ENCODE measurements at regions not wholly inside any gene's neighbourhood (a gene's known extent, or its start where the extent isn't known, plus 50 kb on each side); places are given as distances from the start of the nearest gene placed in this dataset.

DNA sequence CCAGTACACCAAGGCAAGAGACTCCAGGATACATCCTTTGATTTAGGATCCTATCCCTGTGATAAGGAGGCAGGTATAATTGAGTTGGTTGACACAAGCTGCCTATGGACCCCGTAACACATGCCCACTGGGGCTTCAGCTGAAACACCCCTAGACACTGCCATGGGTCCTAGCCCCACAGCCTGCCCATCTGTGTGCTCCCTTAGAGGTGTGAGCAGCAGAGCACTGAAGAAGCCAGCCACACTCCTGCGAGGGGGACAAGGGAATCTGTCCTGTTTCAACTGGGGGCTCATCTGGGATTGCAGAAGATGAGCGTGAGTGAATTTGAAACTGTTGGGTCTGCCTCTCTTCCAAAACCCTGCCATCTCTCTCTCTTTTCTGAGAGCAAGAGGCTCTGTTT, 385.9 kb upstream of the SLITRK6 start (continued):
- TF ChIP-seq, protein P1, sequence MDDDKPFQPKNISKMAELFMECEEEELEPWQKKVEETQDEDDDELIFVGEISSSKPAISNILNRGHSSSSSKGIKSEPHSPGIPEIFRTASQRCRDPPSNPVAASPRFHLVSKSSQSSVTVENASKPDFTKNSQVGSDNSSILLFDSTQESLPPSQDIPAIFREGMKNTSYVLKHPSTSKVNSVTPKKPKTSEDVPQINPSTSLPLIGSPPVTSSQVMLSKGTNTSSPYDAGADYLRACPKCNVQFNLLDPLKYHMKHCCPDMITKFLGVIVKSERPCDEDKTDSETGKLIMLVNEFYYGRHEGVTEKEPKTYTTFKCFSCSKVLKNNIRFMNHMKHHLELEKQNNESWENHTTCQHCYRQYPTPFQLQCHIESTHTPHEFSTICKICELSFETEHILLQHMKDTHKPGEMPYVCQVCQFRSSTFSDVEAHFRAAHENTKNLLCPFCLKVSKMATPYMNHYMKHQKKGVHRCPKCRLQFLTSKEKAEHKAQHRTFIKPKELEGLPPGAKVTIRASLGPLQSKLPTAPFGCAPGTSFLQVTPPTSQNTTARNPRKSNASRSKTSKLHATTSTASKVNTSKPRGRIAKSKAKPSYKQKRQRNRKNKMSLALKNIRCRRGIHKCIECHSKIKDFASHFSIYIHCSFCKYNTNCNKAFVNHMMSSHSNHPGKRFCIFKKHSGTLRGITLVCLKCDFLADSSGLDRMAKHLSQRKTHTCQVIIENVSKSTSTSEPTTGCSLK (tag by site-specific recombination; IDR thresholded peaks at IDR 0.05), result no peak
- TF ChIP-seq ZNF350 (tag by site-specific recombination; IDR thresholded peaks at IDR 0.05) (no peak), ZFHX2 (tag by site-specific recombination; conservative IDR thresholded peaks at IDR 0.05) (no peak), ZNF239 (tag by site-specific recombination; IDR thresholded peaks at IDR 0.05) (no peak), EGR2 (tag by site-specific recombination; IDR thresholded peaks at IDR 0.05; ENCODE audit: low read depth) (no peak), ZSCAN16 (tag by site-specific recombination; IDR thresholded peaks at IDR 0.05) (no peak)
- TF ChIP-seq, protein P2, sequence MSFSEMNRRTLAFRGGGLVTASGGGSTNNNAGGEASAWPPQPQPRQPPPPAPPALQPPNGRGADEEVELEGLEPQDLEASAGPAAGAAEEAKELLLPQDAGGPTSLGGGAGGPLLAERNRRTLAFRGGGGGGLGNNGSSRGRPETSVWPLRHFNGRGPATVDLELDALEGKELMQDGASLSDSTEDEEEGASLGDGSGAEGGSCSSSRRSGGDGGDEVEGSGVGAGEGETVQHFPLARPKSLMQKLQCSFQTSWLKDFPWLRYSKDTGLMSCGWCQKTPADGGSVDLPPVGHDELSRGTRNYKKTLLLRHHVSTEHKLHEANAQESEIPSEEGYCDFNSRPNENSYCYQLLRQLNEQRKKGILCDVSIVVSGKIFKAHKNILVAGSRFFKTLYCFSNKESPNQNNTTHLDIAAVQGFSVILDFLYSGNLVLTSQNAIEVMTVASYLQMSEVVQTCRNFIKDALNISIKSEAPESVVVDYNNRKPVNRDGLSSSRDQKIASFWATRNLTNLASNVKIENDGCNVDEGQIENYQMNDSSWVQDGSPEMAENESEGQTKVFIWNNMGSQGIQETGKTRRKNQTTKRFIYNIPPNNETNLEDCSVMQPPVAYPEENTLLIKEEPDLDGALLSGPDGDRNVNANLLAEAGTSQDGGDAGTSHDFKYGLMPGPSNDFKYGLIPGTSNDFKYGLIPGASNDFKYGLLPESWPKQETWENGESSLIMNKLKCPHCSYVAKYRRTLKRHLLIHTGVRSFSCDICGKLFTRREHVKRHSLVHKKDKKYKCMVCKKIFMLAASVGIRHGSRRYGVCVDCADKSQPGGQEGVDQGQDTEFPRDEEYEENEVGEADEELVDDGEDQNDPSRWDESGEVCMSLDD (tag by site-specific recombination; IDR thresholded peaks at IDR 0.05), result no peak
- TF ChIP-seq, protein P3, sequence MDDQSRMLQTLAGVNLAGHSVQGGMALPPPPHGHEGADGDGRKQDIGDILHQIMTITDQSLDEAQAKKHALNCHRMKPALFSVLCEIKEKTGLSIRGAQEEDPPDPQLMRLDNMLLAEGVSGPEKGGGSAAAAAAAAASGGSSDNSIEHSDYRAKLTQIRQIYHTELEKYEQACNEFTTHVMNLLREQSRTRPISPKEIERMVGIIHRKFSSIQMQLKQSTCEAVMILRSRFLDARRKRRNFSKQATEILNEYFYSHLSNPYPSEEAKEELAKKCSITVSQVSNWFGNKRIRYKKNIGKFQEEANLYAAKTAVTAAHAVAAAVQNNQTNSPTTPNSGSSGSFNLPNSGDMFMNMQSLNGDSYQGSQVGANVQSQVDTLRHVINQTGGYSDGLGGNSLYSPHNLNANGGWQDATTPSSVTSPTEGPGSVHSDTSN (CRISPR knock-in tag; IDR thresholded peaks at IDR 0.05), result no peak

DNA sequence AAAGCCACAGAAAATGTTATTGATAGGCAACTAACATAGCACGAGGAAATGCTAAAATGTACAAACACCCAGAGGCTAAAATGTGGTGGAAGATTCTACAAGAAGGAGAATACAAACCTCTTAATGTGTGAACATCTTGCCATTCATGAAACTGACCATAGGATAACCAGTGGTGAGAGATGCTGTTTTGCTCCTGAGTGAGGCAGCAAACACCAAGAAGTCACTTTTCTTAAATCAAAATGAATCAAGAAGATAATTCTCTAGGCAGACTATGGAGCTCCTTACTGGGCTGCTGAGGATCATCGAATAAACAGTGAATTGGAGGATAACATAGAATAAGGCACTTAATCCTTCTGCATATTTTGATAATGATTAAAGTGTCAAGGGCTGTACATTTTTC, 375.4 kb upstream of the SLITRK6 start:
- H3K9me3 ChIP-seq (ENCODE audit: control insufficient read depth, insufficient read depth, low read depth, low read length), result no peaks in the 10 kb centered on the region
- POLR2A ChIA-PET, result no interaction called here

More for the DNA sequence above, 375.4 kb upstream of the SLITRK6 start:
- Histone ChIP-seq H3K36me3 (ENCODE audit: control insufficient read depth in 2 of 2, insufficient read depth in 1 of 2, low read length in 2 of 2) (no peaks in the 10 kb centered on the region), H3K4me3 (ENCODE audit: low read depth, low read length) (no peak overlapping the region), H3K27ac (ENCODE audit: extremely low read depth, low read depth, low read length) (no peak overlapping the region), H3K4me1 (ENCODE audit: control insufficient read depth, insufficient read depth, low read length) (no peaks in the 10 kb centered on the region)
- TF ChIP-seq ZNF48 (tag by site-specific recombination; IDR thresholded peaks at IDR 0.05) (no peak), BCL11B (tag by site-specific recombination; IDR thresholded peaks at IDR 0.05; ENCODE audit: low read depth) (no peak), ZNF211 (tag by site-specific recombination; IDR thresholded peaks at IDR 0.05; ENCODE audit: low read depth) (no peak), ZNF664 (tag by site-specific recombination; IDR thresholded peaks at IDR 0.05) (no peak), ZNF843 (tag by site-specific recombination; IDR thresholded peaks at IDR 0.05) (no peak), ZNF610 (tag by site-specific recombination; IDR thresholded peaks at IDR 0.05; ENCODE audit: borderline replicate concordance) (no peak), SALL2 (tag by site-specific recombination; IDR thresholded peaks at IDR 0.05; ENCODE audit: borderline replicate concordance) (no peak), ZFP69B (tag by site-specific recombination; IDR thresholded peaks at IDR 0.05) (no peak), SCRT1 (tag by site-specific recombination; IDR thresholded peaks at IDR 0.05; ENCODE audit: borderline replicate concordance) (no peak), ZXDB (tag by site-specific recombination; IDR thresholded peaks at IDR 0.05) (no peak), ZNF169 (tag by site-specific recombination; IDR thresholded peaks at IDR 0.05) (no peak), ZNF433 (tag by site-specific recombination; IDR thresholded peaks at IDR 0.05; ENCODE audit: low read depth) (no peak), ZBTB48 (tag by site-specific recombination; IDR thresholded peaks at IDR 0.05) (no peak), SETDB1 (IDR thresholded peaks at IDR 0.05; ENCODE audit: insufficient read length, low read length) (no peak), ZNF623 (tag by site-specific recombination; IDR thresholded peaks at IDR 0.05) (no peak), KLF10 (tag by site-specific recombination; IDR thresholded peaks at IDR 0.05) (no peak), ZNF747 (tag by site-specific recombination; IDR thresholded peaks at IDR 0.05) (no peak)
- TF ChIP-seq, protein P4, sequence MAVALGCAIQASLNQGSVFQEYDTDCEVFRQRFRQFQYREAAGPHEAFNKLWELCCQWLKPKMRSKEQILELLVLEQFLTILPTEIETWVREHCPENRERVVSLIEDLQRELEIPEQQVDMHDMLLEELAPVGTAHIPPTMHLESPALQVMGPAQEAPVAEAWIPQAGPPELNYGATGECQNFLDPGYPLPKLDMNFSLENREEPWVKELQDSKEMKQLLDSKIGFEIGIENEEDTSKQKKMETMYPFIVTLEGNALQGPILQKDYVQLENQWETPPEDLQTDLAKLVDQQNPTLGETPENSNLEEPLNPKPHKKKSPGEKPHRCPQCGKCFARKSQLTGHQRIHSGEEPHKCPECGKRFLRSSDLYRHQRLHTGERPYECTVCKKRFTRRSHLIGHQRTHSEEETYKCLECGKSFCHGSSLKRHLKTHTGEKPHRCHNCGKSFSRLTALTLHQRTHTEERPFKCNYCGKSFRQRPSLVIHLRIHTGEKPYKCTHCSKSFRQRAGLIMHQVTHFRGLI (tag by site-specific recombination; IDR thresholded peaks at IDR 0.05), result no peak
- TF ChIP-seq, protein P5, sequence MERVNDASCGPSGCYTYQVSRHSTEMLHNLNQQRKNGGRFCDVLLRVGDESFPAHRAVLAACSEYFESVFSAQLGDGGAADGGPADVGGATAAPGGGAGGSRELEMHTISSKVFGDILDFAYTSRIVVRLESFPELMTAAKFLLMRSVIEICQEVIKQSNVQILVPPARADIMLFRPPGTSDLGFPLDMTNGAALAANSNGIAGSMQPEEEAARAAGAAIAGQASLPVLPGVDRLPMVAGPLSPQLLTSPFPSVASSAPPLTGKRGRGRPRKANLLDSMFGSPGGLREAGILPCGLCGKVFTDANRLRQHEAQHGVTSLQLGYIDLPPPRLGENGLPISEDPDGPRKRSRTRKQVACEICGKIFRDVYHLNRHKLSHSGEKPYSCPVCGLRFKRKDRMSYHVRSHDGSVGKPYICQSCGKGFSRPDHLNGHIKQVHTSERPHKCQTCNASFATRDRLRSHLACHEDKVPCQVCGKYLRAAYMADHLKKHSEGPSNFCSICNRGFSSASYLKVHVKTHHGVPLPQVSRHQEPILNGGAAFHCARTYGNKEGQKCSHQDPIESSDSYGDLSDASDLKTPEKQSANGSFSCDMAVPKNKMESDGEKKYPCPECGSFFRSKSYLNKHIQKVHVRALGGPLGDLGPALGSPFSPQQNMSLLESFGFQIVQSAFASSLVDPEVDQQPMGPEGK (tag by site-specific recombination; IDR thresholded peaks at IDR 0.05), result no peak
- TF ChIP-seq, protein P6, sequence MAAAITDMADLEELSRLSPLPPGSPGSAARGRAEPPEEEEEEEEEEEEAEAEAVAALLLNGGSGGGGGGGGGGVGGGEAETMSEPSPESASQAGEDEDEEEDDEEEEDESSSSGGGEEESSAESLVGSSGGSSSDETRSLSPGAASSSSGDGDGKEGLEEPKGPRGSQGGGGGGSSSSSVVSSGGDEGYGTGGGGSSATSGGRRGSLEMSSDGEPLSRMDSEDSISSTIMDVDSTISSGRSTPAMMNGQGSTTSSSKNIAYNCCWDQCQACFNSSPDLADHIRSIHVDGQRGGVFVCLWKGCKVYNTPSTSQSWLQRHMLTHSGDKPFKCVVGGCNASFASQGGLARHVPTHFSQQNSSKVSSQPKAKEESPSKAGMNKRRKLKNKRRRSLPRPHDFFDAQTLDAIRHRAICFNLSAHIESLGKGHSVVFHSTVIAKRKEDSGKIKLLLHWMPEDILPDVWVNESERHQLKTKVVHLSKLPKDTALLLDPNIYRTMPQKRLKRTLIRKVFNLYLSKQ (tag by site-specific recombination; IDR thresholded peaks at IDR 0.05; ENCODE audit: borderline replicate concordance), result no peak
- CTCF ChIA-PET, result no interaction called here
